ENCODE measurements at regions not wholly inside any gene's neighbourhood (a gene's known extent, or its start where the extent isn't known, plus 50 kb on each side); places are given as distances from the start of the nearest gene placed in this dataset.

DNA sequence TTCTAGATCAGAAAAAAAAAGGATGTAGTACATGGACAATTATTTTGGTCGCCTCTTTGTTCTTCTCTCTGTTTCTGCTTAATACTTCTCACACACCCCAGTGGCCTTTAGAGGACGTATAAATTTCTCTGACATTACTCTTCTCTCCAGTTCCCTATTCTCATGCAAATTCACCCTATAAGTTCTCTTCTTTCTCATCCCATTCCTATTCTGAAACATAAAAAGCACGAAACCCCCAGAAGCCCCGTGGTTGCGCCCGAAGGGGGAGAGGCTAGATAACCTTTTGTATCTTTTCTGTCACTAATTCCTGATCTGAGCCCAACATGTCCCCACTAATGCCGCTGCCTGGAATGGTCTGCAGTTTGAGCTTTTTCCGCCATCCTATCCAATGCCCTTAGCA is 136.9 kb downstream of the SKIDA1 start:
- TF ChIP-seq, protein P1, sequence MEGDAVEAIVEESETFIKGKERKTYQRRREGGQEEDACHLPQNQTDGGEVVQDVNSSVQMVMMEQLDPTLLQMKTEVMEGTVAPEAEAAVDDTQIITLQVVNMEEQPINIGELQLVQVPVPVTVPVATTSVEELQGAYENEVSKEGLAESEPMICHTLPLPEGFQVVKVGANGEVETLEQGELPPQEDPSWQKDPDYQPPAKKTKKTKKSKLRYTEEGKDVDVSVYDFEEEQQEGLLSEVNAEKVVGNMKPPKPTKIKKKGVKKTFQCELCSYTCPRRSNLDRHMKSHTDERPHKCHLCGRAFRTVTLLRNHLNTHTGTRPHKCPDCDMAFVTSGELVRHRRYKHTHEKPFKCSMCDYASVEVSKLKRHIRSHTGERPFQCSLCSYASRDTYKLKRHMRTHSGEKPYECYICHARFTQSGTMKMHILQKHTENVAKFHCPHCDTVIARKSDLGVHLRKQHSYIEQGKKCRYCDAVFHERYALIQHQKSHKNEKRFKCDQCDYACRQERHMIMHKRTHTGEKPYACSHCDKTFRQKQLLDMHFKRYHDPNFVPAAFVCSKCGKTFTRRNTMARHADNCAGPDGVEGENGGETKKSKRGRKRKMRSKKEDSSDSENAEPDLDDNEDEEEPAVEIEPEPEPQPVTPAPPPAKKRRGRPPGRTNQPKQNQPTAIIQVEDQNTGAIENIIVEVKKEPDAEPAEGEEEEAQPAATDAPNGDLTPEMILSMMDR (IDR thresholded peaks at IDR 0.05): no peak
- no peak for TF ChIP-seq POLR2A (IDR thresholded peaks at IDR 0.05)
- TF ChIP-seq POLR2AphosphoS5 (IDR thresholded peaks at IDR 0.05): no peak
